Stomach (tissue), 4 donors: ENCODE measurements at regions not wholly inside any gene's neighbourhood (a gene's known extent, or its start where the extent isn't known, plus 50 kb on each side); places are given as distances from the start of the nearest gene placed in this dataset.

Source experiments
- POLR2A ChIP-seq, 4 donors: fragments of 450-650 bp; IDR thresholded peaks; one replicate each; pipeline ENCODE4 v1.6.1; 2016; ENCODE audit warnings: antibody characterized with exemption in 4 of 4, control low read depth in 2 of 4, mild to moderate bottlenecking in 1 of 4, moderate library complexity in 1 of 4
- TF ChIP-seq, protein P1 (sequence below), 7 experiments: fragments of 450-650 bp in 4 of 7; fragments of 200-600 bp in 3 of 7; sonication (generic) in 3 of 7; IDR thresholded peaks; one replicate each; pipeline ENCODE4 v1.5.1; 2016 to 2019; ENCODE audit warnings: antibody characterized with exemption in 7 of 7, control low read depth in 2 of 7, mild to moderate bottlenecking in 1 of 7

DNA sequence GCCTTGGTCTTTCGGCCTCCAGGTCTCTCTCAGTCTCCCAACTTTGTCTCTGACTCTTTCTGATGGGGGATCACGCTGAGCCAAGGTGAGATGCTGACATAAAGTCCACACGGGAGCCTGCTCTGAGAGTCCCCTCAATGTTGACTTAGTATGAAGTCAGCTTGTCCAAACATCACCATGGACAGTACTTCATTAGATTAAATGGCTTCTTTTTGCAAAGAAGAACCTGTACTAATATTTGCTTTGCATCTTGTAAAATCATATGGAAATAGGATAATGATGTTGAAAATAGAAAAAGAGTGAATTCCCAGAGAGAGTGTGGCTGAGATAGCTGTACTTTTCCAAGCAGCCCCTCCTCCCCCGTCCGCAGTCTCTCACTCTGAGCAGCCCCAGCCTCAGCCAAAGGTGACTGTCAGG lies 56.7 kb upstream of the SIAH1 start:
- no peak for TF ChIP-seq POLR2A (IDR thresholded peaks at IDR 0.05)
- TF ChIP-seq, protein P1, sequence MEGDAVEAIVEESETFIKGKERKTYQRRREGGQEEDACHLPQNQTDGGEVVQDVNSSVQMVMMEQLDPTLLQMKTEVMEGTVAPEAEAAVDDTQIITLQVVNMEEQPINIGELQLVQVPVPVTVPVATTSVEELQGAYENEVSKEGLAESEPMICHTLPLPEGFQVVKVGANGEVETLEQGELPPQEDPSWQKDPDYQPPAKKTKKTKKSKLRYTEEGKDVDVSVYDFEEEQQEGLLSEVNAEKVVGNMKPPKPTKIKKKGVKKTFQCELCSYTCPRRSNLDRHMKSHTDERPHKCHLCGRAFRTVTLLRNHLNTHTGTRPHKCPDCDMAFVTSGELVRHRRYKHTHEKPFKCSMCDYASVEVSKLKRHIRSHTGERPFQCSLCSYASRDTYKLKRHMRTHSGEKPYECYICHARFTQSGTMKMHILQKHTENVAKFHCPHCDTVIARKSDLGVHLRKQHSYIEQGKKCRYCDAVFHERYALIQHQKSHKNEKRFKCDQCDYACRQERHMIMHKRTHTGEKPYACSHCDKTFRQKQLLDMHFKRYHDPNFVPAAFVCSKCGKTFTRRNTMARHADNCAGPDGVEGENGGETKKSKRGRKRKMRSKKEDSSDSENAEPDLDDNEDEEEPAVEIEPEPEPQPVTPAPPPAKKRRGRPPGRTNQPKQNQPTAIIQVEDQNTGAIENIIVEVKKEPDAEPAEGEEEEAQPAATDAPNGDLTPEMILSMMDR (IDR thresholded peaks at IDR 0.05) = no peak
